ENCODE measurements at regions not wholly inside any gene's neighbourhood (a gene's known extent, or its start where the extent isn't known, plus 50 kb on each side); places are given as distances from the start of the nearest gene placed in this dataset.
"Not testable (repeated sequence)": the region's sequence is repeated elsewhere in the genome, so short reads cannot be mapped to it uniquely, and the experiment has no call there.

GRCh38 chr9:39568900-39569299 lies 213.4 kb downstream of the SPATA31A1 start:
- TF ChIP-seq CTCF (IDR thresholded peaks at IDR 0.05; ENCODE audit: low read depth, low read length, missing input control); SP1 (IDR thresholded peaks at IDR 0.05); YY1 (IDR thresholded peaks at IDR 0.05); JUND (IDR thresholded peaks at IDR 0.05); REST (IDR thresholded peaks at IDR 0.05); TAF1 (conservative IDR thresholded peaks at IDR 0.05); MAX (IDR thresholded peaks at IDR 0.05): not testable (repeated sequence)

All from liver (tissue), 3 donors.